ENCODE measurements at regions not wholly inside any gene's neighbourhood (a gene's known extent, or its start where the extent isn't known, plus 50 kb on each side); places are given as distances from the start of the nearest gene placed in this dataset.

DNA sequence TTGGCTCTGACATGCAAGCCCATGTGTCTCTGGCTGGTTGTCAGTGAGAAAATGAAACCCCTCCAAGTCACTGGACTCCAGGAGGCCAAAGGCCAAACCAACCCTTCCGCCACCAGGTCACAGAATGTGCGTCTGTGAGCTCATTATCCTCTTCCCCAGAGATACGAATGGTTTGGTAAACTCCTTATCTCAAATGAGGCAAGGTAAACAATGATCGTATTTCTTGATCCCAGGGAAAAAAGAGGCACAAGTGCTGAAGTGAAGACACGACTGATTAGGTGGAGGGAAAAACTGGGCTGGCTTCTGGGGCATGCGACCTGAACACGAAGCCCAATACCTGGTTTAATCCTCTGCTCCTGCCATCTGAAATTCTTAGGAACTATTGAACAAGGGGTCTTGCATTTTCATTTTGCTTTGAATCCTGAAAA is 70.6 kb upstream of the ARID5B start:
- no peak overlapping the region for H3K4me3 ChIP-seq (replicated peaks; ENCODE audit: insufficient read depth, low read length)
- no peaks in the 10 kb centered on the region for H3K27me3 ChIP-seq (ENCODE audit: insufficient read depth, poor library complexity, severe bottlenecking)
- no peak for DNase-seq (ENCODE audit: low read depth in 1 of 2, low spot score in 1 of 2)
- TF ChIP-seq SPI1 (IDR thresholded peaks at IDR 0.05; ENCODE audit: borderline replicate concordance, low read depth) (no peak), GABPA (IDR thresholded peaks at IDR 0.05; ENCODE audit: low read depth) (no peak), REST (IDR thresholded peaks at IDR 0.05; ENCODE audit: insufficient replicate concordance, low read depth) (no peak)
- H3K27ac ChIP-seq (replicated peaks): no peak overlapping the region

- H3K4me3 ChIP-seq (replicated peaks; ENCODE audit: insufficient read depth, low read length): no peak overlapping the region
- no peak for DNase-seq (ENCODE audit: low read depth in 1 of 2, low spot score in 1 of 2)
- no peak overlapping the region for H3K27ac ChIP-seq (replicated peaks)
- no peaks in the 10 kb centered on the region for H3K27me3 ChIP-seq (ENCODE audit: insufficient read depth, poor library complexity, severe bottlenecking)
- TF ChIP-seq POLR2AphosphoS5 (IDR thresholded peaks at IDR 0.05; ENCODE audit: low read depth) (no peak), REST (IDR thresholded peaks at IDR 0.05; ENCODE audit: insufficient replicate concordance, low read depth) (no peak), SPI1 (IDR thresholded peaks at IDR 0.05; ENCODE audit: borderline replicate concordance, low read depth) (no peak), GABPA (IDR thresholded peaks at IDR 0.05; ENCODE audit: low read depth) (no peak)
- TF ChIP-seq, protein P1, sequence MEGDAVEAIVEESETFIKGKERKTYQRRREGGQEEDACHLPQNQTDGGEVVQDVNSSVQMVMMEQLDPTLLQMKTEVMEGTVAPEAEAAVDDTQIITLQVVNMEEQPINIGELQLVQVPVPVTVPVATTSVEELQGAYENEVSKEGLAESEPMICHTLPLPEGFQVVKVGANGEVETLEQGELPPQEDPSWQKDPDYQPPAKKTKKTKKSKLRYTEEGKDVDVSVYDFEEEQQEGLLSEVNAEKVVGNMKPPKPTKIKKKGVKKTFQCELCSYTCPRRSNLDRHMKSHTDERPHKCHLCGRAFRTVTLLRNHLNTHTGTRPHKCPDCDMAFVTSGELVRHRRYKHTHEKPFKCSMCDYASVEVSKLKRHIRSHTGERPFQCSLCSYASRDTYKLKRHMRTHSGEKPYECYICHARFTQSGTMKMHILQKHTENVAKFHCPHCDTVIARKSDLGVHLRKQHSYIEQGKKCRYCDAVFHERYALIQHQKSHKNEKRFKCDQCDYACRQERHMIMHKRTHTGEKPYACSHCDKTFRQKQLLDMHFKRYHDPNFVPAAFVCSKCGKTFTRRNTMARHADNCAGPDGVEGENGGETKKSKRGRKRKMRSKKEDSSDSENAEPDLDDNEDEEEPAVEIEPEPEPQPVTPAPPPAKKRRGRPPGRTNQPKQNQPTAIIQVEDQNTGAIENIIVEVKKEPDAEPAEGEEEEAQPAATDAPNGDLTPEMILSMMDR (IDR thresholded peaks at IDR 0.05; ENCODE audit: insufficient read depth, low read length): no peak
Measured at GRCh38 chr10:61832866-61833481, 68.5 kb upstream of the ARID5B start.

GRCh38 chr10:61834519-61834918 is 67.0 kb upstream of the ARID5B start:
- Histone ChIP-seq H3K27ac (replicated peaks) (no peak overlapping the region), H3K27me3 (ENCODE audit: insufficient read depth, poor library complexity, severe bottlenecking) (no peaks in the 10 kb centered on the region), H3K4me3 (replicated peaks; ENCODE audit: insufficient read depth, low read length) (no peak overlapping the region)
- TF ChIP-seq GABPA (IDR thresholded peaks at IDR 0.05; ENCODE audit: low read depth): no peak
- TF ChIP-seq, protein P1 (IDR thresholded peaks at IDR 0.05; ENCODE audit: insufficient read depth, low read length): no peak
- TF ChIP-seq REST (IDR thresholded peaks at IDR 0.05; ENCODE audit: insufficient replicate concordance, low read depth): no peak
- TF ChIP-seq SPI1 (IDR thresholded peaks at IDR 0.05; ENCODE audit: borderline replicate concordance, low read depth): no peak
- TF ChIP-seq POLR2AphosphoS5 (IDR thresholded peaks at IDR 0.05; ENCODE audit: low read depth): no peak
- no peak for DNase-seq (ENCODE audit: low read depth in 1 of 2, low spot score in 1 of 2)
